GM23338 (cell line): ENCODE measurements at regions not wholly inside any gene's neighbourhood (a gene's known extent, or its start where the extent isn't known, plus 50 kb on each side); places are given as distances from the start of the nearest gene placed in this dataset.

Source experiments
- ATAC-seq: fragments of 200-7000 bp; cut with Tn5 transposase; 3 replicates; pipeline ENCODE4 v1.9.1; 2020
- DNase-seq: peaks from one replicate; pipeline ENCODE4 v3.0.0-alpha.2; 2015; ENCODE audit warnings: low spot score
- H2AFZ ChIP-seq: fragments of 200-600 bp; sonication (generic); 2 replicates; pipeline ENCODE4 v1.8.0; 2016; ENCODE audit warnings: antibody characterized with exemption, mild to moderate bottlenecking, moderate library complexity
- H3F3A ChIP-seq: fragments of 200-600 bp; sonication (generic); replicated peaks from 2 replicates; pipeline ENCODE4 v1.8.0; 2017; ENCODE audit warnings: antibody characterized with exemption, mixed run types, low read depth
- H3K27ac ChIP-seq: fragments of 200-600 bp; sonication (generic); 2 replicates; pipeline ENCODE4 v1.6.1; 2016; ENCODE audit warnings: low read depth
- H3K27me3 ChIP-seq: fragments of 200-600 bp; sonication (generic); 2 replicates; pipeline ENCODE4 v1.8.0; 2016; ENCODE audit warnings: mild to moderate bottlenecking, mixed run types, moderate library complexity; ENCODE audit not compliant: insufficient read depth
- H3K36me3 ChIP-seq: fragments of 200-600 bp; sonication (generic); 2 replicates; pipeline ENCODE4 v1.8.0; 2016; ENCODE audit warnings: mild to moderate bottlenecking; ENCODE audit not compliant: insufficient read depth
- H3K4me1 ChIP-seq: fragments of 200-600 bp; sonication (generic); 2 replicates; pipeline ENCODE4 v1.8.0; 2016; ENCODE audit warnings: mild to moderate bottlenecking, moderate library complexity; ENCODE audit not compliant: insufficient read depth
- H3K4me2 ChIP-seq: fragments of 200-600 bp; sonication (generic); 2 replicates; pipeline ENCODE4 v1.7.1; 2017; ENCODE audit warnings: mixed run types
- H3K4me3 ChIP-seq: fragments of 200-600 bp; sonication (generic); 2 replicates; pipeline ENCODE4 v1.6.1; 2016; ENCODE audit warnings: mixed run types
- H3K79me2 ChIP-seq: fragments of 200-600 bp; sonication (generic); replicated peaks from 2 replicates; pipeline ENCODE4 v1.8.0; 2017; ENCODE audit warnings: mild to moderate bottlenecking; ENCODE audit not compliant: insufficient read depth
- H3K9me2 ChIP-seq: fragments of 200-600 bp; sonication (generic); 2 replicates; pipeline ENCODE4 v1.8.0; 2017; ENCODE audit not compliant: insufficient read depth
- H4K20me1 ChIP-seq: fragments of 200-600 bp; sonication (generic); replicated peaks from 2 replicates; pipeline ENCODE4 v1.8.0; 2017; ENCODE audit warnings: mild to moderate bottlenecking; ENCODE audit not compliant: insufficient read depth
- H3K27ac Mint-ChIP-seq: 2 replicates; pipeline ENCODE4 v1.8.0; 2020; ENCODE audit warnings: inconsistent platforms, mild to moderate bottlenecking, moderate library complexity, mixed read lengths
- H3K27me3 Mint-ChIP-seq: 3 replicates; pipeline ENCODE4 v1.8.0; 2022; ENCODE audit warnings: low read depth, mild to moderate bottlenecking, moderate library complexity, mixed read lengths, inconsistent platforms; ENCODE audit not compliant: insufficient read depth, poor library complexity
- H3K36me3 Mint-ChIP-seq: 3 replicates; pipeline ENCODE4 v1.8.0; 2021; ENCODE audit warnings: low read depth, mild to moderate bottlenecking, inconsistent platforms, moderate library complexity, mixed read lengths
- H3K4me1 Mint-ChIP-seq: 3 replicates; pipeline ENCODE4 v1.8.0; 2020; ENCODE audit warnings: mild to moderate bottlenecking, inconsistent platforms, mixed read lengths
- H3K4me3 Mint-ChIP-seq: 3 replicates; pipeline ENCODE4 v1.8.0; 2021; ENCODE audit warnings: moderate library complexity, mild to moderate bottlenecking, inconsistent platforms, mixed read lengths
- H3K9me3 Mint-ChIP-seq: 3 replicates; pipeline ENCODE4 v1.8.0; 2020; ENCODE audit warnings: moderate library complexity, mild to moderate bottlenecking, inconsistent platforms, mixed read lengths
- EZH2 ChIP-seq: fragments of 200-600 bp; sonication (generic); IDR thresholded peaks from one replicate; pipeline ENCODE4 v1.8.0; 2017; ENCODE audit warnings: antibody characterized with exemption, mild to moderate bottlenecking, low read depth; ENCODE audit not compliant: unreplicated experiment
- EZH2phosphoT487 ChIP-seq: fragments of 200-600 bp; sonication (generic); IDR thresholded peaks from one replicate; pipeline ENCODE4 v1.8.1; 2018; ENCODE audit warnings: antibody characterized with exemption; ENCODE audit not compliant: unreplicated experiment
- JUNB ChIP-seq: IDR thresholded peaks from one replicate; pipeline ENCODE4 v1.6.1; 2016; ENCODE audit warnings: antibody characterized with exemption; ENCODE audit not compliant: unreplicated experiment
- NANOG ChIP-seq: IDR thresholded peaks from 2 replicates; pipeline ENCODE4 v1.6.1; 2016; ENCODE audit warnings: antibody characterized with exemption, borderline replicate concordance
- REST ChIP-seq: IDR thresholded peaks from one replicate; pipeline ENCODE4 v1.6.1; 2018; ENCODE audit warnings: antibody characterized with exemption; ENCODE audit not compliant: unreplicated experiment
- STAT1 ChIP-seq: IDR thresholded peaks from one replicate; pipeline ENCODE4 v1.6.1; 2016; ENCODE audit warnings: antibody characterized with exemption; ENCODE audit not compliant: unreplicated experiment
- ZNF114 ChIP-seq: fragments of 250-450 bp; sonication (Bioruptor Pico); IDR thresholded peaks from 2 replicates; pipeline ENCODE4 v1.5.0; 2020; ENCODE audit warnings: mild to moderate bottlenecking, moderate library complexity
- ZNF331 ChIP-seq: fragments of 250-450 bp; sonication (Bioruptor Pico); IDR thresholded peaks from 2 replicates; pipeline ENCODE4 v1.5.0; 2020; ENCODE audit warnings: low read depth, mild to moderate bottlenecking, moderate library complexity
- ZNF462 ChIP-seq: fragments of 250-450 bp; sonication (Bioruptor Pico); IDR thresholded peaks from 2 replicates; pipeline ENCODE4 v1.5.0; 2020; ENCODE audit warnings: mild to moderate bottlenecking, moderate library complexity
- TF ChIP-seq, protein P1 (sequence below): IDR thresholded peaks from 2 replicates; pipeline ENCODE4 v1.6.1; 2016; ENCODE audit warnings: antibody characterized with exemption
- TF ChIP-seq, protein P2 (sequence below), 2 experiments: fragments of 200-600 bp in 1 of 2; sonication (generic) in 1 of 2; conservative IDR thresholded peaks; 2 replicates each; pipeline versions ENCODE4 v1.5.1 to v1.6.1; 2016 to 2017; ENCODE audit warnings: antibody characterized with exemption in 2 of 2, low read depth in 2 of 2, mild to moderate bottlenecking in 2 of 2, moderate library complexity in 1 of 2

GRCh38 chr7:113379746-113380145 is 261.4 kb upstream of the SMIM30 start:
- Histone ChIP-seq H3K36me3 (no peaks in the 10 kb centered on the region), H2AFZ (no peak overlapping the region), H4K20me1 (no peaks in the 10 kb centered on the region; the same call in 1 of the 2 replicates), H3K27me3 (no peaks in the 10 kb centered on the region), H3F3A (no peaks in the 10 kb centered on the region), H3K27ac (no peak overlapping the region), H3K9me2 (peaks cover 4% of the 10 kb centered on the region; the same call in 1 of the 2 replicates), H3K79me2 (no peaks in the 10 kb centered on the region), H3K4me2 (no peak overlapping the region), H3K4me1 (no peaks in the 10 kb centered on the region), H3K4me3 (no peak overlapping the region)
- no peak overlapping the region for H3K4me3 Mint-ChIP-seq
- H3K27me3 Mint-ChIP-seq: no peaks in the 10 kb centered on the region
- ATAC-seq: no peak
- no peak for DNase-seq
- no peaks in the 10 kb centered on the region; the same call in 2 of the 3 replicates for H3K9me3 Mint-ChIP-seq
- TF ChIP-seq, protein P1, sequence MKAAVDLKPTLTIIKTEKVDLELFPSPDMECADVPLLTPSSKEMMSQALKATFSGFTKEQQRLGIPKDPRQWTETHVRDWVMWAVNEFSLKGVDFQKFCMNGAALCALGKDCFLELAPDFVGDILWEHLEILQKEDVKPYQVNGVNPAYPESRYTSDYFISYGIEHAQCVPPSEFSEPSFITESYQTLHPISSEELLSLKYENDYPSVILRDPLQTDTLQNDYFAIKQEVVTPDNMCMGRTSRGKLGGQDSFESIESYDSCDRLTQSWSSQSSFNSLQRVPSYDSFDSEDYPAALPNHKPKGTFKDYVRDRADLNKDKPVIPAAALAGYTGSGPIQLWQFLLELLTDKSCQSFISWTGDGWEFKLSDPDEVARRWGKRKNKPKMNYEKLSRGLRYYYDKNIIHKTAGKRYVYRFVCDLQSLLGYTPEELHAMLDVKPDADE: no peak
- TF ChIP-seq NANOG (no peak), ZNF462 (no peak), JUNB (no peak), REST (no peak), ZNF114 (no peak), EZH2phosphoT487 (no peak), ZNF331 (CRISPR knock-in tag) (no peak), STAT1 (no peak), EZH2 (no peak)
- TF ChIP-seq, protein P2, sequence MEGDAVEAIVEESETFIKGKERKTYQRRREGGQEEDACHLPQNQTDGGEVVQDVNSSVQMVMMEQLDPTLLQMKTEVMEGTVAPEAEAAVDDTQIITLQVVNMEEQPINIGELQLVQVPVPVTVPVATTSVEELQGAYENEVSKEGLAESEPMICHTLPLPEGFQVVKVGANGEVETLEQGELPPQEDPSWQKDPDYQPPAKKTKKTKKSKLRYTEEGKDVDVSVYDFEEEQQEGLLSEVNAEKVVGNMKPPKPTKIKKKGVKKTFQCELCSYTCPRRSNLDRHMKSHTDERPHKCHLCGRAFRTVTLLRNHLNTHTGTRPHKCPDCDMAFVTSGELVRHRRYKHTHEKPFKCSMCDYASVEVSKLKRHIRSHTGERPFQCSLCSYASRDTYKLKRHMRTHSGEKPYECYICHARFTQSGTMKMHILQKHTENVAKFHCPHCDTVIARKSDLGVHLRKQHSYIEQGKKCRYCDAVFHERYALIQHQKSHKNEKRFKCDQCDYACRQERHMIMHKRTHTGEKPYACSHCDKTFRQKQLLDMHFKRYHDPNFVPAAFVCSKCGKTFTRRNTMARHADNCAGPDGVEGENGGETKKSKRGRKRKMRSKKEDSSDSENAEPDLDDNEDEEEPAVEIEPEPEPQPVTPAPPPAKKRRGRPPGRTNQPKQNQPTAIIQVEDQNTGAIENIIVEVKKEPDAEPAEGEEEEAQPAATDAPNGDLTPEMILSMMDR (conservative IDR thresholded peaks at IDR 0.05; ENCODE audit: low read depth in 2 of 2): no peak
- no peak overlapping the region for H3K27ac Mint-ChIP-seq
- H3K36me3 Mint-ChIP-seq: no peaks in the 10 kb centered on the region
- H3K4me1 Mint-ChIP-seq: no peaks in the 10 kb centered on the region
